ENCODE measurements at regions not wholly inside any gene's neighbourhood (a gene's known extent, or its start where the extent isn't known, plus 50 kb on each side); places are given as distances from the start of the nearest gene placed in this dataset.
A peak's percentile ranks its signal among the peaks of the same experiment; 100 is the strongest.

DNA sequence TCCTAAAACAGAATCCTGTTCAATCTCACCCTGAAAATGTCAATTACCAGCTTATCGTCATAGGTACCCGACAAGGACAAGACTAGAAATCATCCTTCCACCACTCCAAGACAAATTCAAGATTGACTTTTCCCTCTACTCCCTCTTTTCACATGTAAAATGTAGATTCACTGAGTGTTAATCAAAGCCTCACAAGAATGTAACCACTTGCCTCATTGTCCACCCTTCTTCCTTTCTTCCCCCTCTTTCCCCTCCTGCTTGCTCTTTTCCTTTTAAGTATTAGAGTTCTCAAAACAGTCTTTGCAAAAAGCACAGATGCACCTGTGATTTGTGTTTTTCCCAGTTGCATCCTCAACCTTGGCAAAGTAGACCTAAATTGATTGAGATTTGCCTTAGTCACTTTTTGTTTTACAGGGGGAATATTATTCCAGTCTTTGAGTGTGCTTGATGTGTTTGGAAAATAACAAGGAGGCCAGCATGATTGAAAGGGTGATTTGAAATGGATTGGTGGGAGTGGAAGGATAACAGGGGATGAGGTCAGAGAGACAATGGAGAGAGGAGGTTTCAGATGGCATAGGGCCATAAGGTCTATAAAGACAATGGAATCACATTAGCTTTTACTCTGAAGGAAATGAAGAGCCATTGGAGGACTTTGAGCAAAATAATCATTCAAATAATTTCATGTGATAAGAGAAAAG is 231.3 kb upstream of the TYRP1 start:
- no peak for DNase-seq

- DNase-seq, result no peak
These were observed 230.3 kb upstream of the TYRP1 start for GRCh38 chr9:12462861-12463260.

DNA sequence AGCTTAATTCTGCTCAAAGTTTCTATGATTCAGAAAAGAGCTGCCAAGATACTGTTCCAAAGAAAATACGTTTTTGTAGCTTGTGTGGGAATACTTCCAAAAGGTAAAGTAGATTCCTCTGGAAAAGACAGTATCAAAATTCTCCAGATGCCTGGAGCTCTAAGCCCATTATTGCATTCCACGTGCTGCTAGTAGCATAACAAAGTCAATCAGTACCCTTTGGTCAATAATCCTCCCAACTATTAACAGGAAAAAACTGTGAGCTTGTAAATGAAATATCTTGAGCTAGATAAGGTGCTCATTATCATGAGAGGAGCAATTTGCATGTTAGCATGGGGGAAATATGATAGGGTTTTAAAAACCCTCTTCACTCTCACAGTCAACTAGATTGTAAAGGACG is 229.5 kb upstream of the TYRP1 start:
- no peak for DNase-seq

DNA sequence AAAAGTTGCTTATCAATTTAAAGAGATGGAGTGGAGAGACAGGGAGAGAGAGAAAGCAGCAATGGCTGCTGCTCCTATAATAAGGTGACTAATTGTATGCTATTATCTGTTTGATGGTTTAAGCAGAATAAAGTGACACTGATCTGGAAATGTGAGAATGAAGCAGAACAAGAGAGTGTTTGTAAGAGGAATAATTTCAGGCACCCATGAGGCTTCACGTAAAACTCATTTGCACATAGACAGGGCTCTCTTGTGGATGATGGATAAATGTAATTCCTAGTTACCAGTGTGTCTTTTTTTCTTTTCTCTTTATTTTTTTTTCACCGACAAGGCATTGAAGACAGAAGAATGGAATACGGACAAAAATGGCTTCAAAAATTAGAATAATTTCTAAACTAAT is 228.8 kb upstream of the TYRP1 start:
- DNase-seq, result no peak

DNA sequence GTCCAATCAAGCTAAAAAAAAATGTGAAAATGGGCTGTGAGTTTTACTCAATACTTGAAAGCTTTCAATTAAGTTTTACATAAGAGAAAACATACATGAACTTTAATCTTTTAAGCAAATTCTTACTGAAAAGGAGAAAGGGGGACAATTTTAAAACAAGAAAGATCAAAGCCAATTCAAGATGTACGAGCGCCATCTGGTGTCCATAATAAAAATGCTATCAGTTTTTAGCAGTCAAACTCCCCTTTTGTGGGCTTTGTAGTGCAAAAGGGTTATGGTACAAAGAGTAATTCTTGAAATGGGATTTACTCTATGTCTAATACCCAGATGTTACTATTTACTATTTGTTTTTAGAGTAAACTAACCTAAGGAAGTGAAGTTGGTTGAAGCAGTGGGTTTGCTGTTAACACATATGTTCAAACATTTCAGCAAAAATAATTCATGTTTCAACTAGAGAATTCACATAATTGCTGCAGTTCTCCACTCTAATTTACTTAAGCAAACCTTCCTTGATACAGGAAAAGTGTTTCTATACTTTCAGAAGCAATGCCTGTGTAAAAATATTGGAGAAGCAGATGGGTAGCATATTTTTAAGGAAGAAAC is 228.2 kb upstream of the TYRP1 start:
- DNase-seq, result peak; percentile 52

DNA sequence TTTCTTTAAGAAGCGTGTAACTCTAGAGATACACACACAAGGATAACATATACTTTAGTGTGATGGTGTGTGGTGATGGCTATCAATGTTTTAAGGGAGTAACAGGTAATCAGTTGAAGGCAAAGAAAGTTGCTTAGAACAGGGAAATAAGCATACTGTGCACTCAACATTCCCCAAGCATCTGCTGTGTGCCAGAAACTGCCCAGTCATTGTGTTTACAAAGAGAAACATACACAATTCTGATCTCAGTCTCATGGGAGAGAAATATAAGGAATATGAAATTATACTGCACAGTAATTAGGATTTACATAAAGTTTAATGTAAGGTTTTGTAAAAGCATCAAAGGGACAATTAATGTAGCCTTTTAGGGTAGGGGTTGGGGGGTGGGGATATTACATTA is 224.1 kb upstream of the TYRP1 start:
- DNase-seq, result no peak

DNA sequence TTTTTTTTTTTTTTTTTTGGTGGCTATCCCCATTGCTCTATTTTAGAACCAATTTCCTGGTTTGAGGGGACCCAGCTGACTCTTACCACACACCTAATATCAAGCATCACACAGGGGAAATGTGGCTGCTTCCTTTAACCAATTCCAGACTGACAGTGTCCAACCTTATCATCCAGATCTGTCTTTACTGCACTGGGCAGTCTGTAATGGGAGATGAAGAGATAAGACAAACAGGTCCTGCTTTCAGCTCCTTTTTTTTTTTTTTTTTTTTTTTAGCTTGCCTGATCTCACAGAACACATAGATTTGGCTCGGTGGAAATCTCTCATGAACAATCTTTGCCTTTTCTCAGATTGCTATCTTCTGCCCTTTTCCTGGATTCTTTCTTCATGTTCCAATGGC is 198.8 kb upstream of the TYRP1 start:
- no peak for DNase-seq

DNA sequence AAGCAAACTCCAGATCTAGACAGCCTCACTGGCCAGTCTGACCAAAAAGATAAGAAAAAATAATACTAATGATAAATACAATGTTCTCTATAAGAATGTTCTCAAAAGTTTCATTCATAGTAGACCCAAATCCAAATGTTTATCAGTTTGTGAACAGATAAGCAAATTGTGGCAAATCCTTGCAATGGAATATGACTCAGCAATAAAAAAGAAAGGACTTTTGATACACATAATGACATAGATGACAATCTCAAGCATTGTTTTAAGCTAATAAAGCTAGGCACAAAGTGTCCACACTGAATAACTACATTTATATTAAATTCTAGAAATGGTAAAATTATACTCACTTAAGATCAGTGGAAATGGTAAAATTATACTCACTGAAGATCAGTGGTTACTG is 195.4 kb upstream of the TYRP1 start:
- no peak for DNase-seq

DNA sequence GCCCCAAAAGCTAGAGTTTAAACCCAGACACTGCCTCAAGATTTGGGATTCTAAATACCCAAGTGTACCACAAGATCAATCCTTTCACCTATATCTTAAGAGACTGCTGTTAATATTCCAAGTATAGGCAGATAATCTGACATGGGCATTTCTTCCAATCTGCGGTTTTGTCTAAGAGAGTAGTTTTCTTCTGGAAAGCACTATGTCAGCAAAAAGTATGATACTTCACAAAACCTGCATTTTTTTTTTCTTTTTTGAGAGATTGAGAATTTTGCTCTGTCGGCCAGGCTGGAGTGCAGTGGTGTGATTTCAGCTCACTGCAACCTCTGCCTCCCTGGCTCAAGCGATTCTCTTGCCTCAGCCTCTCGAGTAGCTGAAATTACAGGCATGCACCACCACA is 190.7 kb upstream of the TYRP1 start:
- DNase-seq, result no peak

DNA sequence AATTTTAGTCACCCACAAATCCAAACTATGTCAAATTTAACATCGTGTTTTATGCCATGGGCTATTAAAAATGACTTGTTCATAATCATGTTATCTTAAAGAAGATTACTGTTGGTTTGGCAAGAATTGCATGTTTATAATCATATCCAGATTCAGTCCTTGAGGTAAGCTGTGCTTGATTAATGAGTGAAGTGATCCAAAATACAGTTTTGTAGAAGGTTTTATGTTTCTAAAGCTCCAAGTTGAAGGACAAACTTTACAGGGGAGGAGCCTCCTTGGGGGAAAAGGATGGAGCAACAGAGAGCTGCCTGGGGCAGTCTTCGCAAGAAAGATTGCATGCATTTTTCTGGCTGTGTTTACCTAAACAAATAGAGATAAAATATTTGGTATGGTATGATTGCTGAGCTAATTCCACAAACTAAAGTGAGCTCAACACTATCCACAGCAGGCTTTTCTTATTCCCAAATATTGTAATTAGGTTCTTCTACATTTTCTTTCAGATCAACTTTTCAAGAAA is 189.5 kb upstream of the TYRP1 start:
- no peak for DNase-seq

GRCh38 chr9:12510551-12510950 is 182.6 kb upstream of the TYRP1 start:
- no peak for DNase-seq

- DNase-seq, result no peak
These were observed 181.5 kb upstream of the TYRP1 start for GRCh38 chr9:12511726-12512125.

DNA sequence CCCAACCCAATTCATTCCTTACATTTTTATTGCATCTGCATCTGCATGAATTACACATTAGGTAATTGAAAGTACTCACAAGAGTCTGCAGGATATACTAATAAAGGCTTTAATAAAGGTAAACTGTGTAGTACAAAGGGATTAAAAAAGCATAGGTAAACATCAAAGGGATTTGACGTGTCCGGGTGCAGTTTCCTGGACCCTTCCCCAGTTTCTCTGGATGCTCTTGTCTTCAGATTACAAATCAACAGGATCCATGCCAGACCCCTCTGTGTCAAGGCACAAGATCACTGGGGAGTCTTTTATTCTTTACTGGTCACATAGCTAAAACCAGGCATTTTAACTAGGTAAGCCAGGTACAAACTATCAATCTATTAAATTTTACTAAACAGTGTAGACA is 177.2 kb upstream of the TYRP1 start:
- no peak for DNase-seq

DNA sequence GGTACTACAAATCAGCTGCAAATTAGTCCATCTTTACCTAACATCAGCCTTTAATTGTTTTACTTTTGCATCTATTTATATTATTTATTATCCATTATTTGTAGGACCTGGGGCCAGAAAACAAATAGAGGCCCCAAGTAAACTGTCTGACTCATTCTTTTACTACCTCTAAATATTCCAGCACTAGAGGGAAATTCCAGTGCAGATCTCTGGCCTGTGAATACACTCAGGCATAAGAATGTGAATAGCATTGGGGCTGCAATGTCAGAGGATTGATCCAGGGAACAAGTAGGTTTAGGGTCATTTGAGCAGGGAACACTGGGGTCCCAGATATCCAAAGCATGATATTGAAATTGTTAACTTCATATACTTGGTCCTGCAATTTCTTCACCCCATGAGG is 176.6 kb upstream of the TYRP1 start:
- DNase-seq, result no peak

GRCh38 chr9:12538842-12539579 is 154.2 kb upstream of the TYRP1 start:
- DNase-seq, result no peak

- DNase-seq, result no peak
These were observed 153.6 kb upstream of the TYRP1 start for GRCh38 chr9:12539580-12539975.

- DNase-seq, result no peak
These were observed 148.5 kb upstream of the TYRP1 start for GRCh38 chr9:12544700-12545099.

DNA sequence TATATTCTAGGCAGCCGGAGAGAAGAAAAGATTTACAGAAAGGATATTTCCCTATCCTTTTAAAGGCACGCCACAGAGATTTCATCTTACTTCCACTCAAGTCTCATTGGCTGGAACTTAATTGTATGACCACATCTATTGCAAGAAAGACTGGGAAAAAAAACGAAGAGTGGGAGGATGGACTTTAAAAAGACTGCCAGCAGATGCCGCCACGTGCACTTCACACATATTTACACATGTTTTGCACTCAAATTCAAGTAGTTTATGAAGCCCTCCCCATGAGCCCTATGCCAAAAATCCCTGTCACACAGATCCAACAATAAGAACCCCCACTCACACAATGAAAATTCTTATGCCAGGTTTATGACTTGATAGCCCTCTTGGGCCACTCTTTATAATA is 138.5 kb upstream of the TYRP1 start:
- no peak for DNase-seq

DNA sequence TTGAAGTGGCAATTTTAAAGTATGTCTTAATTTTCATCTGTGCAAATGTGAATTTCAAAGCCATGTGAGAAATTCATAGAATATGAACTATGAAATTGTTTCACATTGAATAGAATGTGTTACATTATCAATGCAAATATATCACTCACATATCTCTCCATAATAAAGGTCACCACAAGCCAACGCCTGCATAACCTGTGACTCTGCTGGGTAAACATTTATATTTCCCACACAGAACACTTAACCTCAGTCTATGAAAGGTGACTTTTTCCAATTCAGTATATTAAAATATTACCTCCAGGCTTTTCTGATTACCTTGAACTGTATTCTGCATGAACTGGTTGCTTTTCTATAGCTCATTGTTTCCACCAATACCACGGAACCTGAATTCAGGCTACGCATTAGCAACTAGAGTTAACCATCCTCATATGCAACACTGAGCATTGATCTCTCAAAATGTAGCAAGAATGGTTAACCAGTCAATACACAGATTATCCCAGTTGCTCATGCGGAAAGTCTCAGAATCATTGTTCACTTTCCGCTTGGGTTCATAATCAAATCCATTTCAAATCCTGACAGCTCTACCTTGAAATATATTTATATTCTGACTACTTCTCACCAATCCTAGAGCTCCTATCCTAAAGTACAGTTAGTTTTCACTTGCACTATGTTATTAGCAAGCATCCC is 126.6 kb upstream of the TYRP1 start:
- DNase-seq, result no peak

- DNase-seq, result no peak
These were observed 108.3 kb upstream of the TYRP1 start for GRCh38 chr9:12584656-12585522.

DNA sequence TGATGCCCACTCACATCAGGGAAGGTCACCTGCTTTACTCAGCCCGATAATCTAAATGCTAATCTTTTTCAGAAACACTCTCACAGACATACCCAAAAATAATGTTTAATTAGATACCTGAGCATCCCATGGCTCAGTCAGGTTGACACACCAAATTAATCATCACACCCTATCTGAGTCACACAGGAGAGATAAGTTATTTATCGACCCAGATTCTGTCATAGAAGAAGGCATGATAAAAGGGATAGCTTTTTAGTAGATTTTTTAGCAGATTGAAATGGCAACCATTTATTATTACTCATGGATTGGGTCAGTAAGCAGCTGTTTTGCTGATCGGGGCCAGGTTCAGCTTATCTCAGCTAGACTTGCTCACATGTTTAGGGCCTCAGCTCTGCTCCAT is 97.8 kb upstream of the TYRP1 start:
- no peak for DNase-seq

GRCh38 chr9:12604164-12604821 is 88.9 kb upstream of the TYRP1 start:
- no peak for DNase-seq
